HG03442 (cell line): ENCODE measurements at regions not wholly inside any gene's neighbourhood (a gene's known extent, or its start where the extent isn't known, plus 50 kb on each side); places are given as distances from the start of the nearest gene placed in this dataset.

Experiments
- ATAC-seq: cut with Tn5 transposase; IDR thresholded peaks from one replicate; pipeline ENCODE4 v1.9.1; 2021; ENCODE audit warnings: mild to moderate bottlenecking, moderate library complexity; ENCODE audit not compliant: unreplicated experiment

GRCh38 chr20:52921340-52921739 is 50.8 kb upstream of the TSHZ2 start:
- no peak for ATAC-seq

GRCh38 chr20:52918311-52918710 is 53.8 kb upstream of the TSHZ2 start:
- no peak for ATAC-seq

- no peak for ATAC-seq
Observed at GRCh38 chr20:52915564-52915963, 56.6 kb upstream of the TSHZ2 start.

- no peak for ATAC-seq
Observed at GRCh38 chr20:52914870-52915269, 57.3 kb upstream of the TSHZ2 start.

- no peak for ATAC-seq
Observed at GRCh38 chr20:52913650-52914387, 58.3 kb upstream of the TSHZ2 start.

GRCh38 chr20:52905241-52905994 is 66.7 kb upstream of the TSHZ2 start:
- no peak for ATAC-seq

- ATAC-seq, result no peak
Observed at GRCh38 chr20:52904837-52905236, 67.3 kb upstream of the TSHZ2 start.

- no peak for ATAC-seq
Observed at GRCh38 chr20:52899041-52899608, 73.0 kb upstream of the TSHZ2 start.

GRCh38 chr20:52896348-52896747 is 75.8 kb upstream of the TSHZ2 start:
- ATAC-seq, result no peak

- no peak for ATAC-seq
Observed at GRCh38 chr20:52895701-52896100, 76.5 kb upstream of the TSHZ2 start.

GRCh38 chr20:52895235-52895634 is 76.9 kb upstream of the TSHZ2 start:
- ATAC-seq, result no peak

- no peak for ATAC-seq
Observed at GRCh38 chr20:52893498-52893897, 78.7 kb upstream of the TSHZ2 start.

GRCh38 chr20:52892023-52892422 is 80.1 kb upstream of the TSHZ2 start:
- no peak for ATAC-seq

GRCh38 chr20:52890130-52890529 is 82.0 kb upstream of the TSHZ2 start:
- no peak for ATAC-seq

- ATAC-seq, result no peak
Observed at GRCh38 chr20:52889225-52889624, 82.9 kb upstream of the TSHZ2 start.

GRCh38 chr20:52888096-52888495 is 84.1 kb upstream of the TSHZ2 start:
- ATAC-seq, result no peak

GRCh38 chr20:52880997-52881396 is 91.2 kb upstream of the TSHZ2 start:
- ATAC-seq, result no peak

- no peak for ATAC-seq
Observed at GRCh38 chr20:52880259-52880658, 91.9 kb upstream of the TSHZ2 start.

GRCh38 chr20:52874241-52874640 is 97.9 kb upstream of the TSHZ2 start:
- ATAC-seq, result no peak

GRCh38 chr20:52869698-52870501 is 102.3 kb upstream of the TSHZ2 start:
- no peak for ATAC-seq

GRCh38 chr20:52869276-52869675 is 102.9 kb upstream of the TSHZ2 start:
- ATAC-seq, result no peak
